Mucosa of descending colon (tissue), 3 donors: ENCODE measurements at regions not wholly inside any gene's neighbourhood (a gene's known extent, or its start where the extent isn't known, plus 50 kb on each side); places are given as distances from the start of the nearest gene placed in this dataset.

Experiments
- ATAC-seq: fragments of 200-7000 bp; cut with Tn5 transposase; one replicate; pipeline ENCODE4 v1.9.1; 2020; ENCODE audit warnings: mild to moderate bottlenecking, moderate library complexity
- DNase-seq, 3 donors: peaks; one replicate each; pipeline ENCODE4 v3.0.0-alpha.2; 2020
- H3K36me3 ChIP-seq: fragments of 200-600 bp; one replicate; pipeline ENCODE4 v1.8.0; 2021; ENCODE audit warnings: low read depth, mild to moderate bottlenecking
- H3K4me1 ChIP-seq: fragments of 200-600 bp; one replicate; pipeline ENCODE4 v1.8.0; 2021; ENCODE audit warnings: low read depth, mild to moderate bottlenecking
- H3K4me3 ChIP-seq: fragments of 200-600 bp; one replicate; pipeline ENCODE4 v1.8.0; 2021; ENCODE audit warnings: mild to moderate bottlenecking
- H3K9me3 ChIP-seq: fragments of 200-600 bp; one replicate; pipeline ENCODE4 v1.8.0; 2021; ENCODE audit warnings: mild to moderate bottlenecking
- intact Hi-C, 2 donors: fragments of 100-400 bp; cut with DNase I in 1 of 2; cut with micrococcal nuclease in 1 of 2; formaldehyde crosslinking; loops; one replicate each; pipeline versions ENCODE4 v1.11.0 to v1.11.1; 2022; cut with DNase I, micrococcal nuclease
- TF ChIP-seq, protein P1 (sequence below): fragments of 200-600 bp; IDR thresholded peaks from one replicate; pipeline ENCODE4 v1.8.0; 2022; ENCODE audit warnings: antibody characterized with exemption, mild to moderate bottlenecking
- donor health status: DM: no; HTN: no; CAD: no; lungs with moderate emphysema.
- donor health status: DM: no; HTN: no; CAD: no.
- donor health status: DM: no; HTN: yes; CAD: no.

GRCh38 chr2:30358351-30358750, 88.7 kb upstream of the LCLAT1 start:
- H3K4me3 ChIP-seq = no peak overlapping the region
- no peaks in the 10 kb centered on the region for H3K36me3 ChIP-seq
- H3K4me1 ChIP-seq = no peaks in the 10 kb centered on the region
- TF ChIP-seq, protein P1, sequence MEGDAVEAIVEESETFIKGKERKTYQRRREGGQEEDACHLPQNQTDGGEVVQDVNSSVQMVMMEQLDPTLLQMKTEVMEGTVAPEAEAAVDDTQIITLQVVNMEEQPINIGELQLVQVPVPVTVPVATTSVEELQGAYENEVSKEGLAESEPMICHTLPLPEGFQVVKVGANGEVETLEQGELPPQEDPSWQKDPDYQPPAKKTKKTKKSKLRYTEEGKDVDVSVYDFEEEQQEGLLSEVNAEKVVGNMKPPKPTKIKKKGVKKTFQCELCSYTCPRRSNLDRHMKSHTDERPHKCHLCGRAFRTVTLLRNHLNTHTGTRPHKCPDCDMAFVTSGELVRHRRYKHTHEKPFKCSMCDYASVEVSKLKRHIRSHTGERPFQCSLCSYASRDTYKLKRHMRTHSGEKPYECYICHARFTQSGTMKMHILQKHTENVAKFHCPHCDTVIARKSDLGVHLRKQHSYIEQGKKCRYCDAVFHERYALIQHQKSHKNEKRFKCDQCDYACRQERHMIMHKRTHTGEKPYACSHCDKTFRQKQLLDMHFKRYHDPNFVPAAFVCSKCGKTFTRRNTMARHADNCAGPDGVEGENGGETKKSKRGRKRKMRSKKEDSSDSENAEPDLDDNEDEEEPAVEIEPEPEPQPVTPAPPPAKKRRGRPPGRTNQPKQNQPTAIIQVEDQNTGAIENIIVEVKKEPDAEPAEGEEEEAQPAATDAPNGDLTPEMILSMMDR = no peak
- ATAC-seq = no peak
- H3K9me3 ChIP-seq = no peaks in the 10 kb centered on the region
- no peak for DNase-seq
- intact Hi-C loops = no loop called here

DNA sequence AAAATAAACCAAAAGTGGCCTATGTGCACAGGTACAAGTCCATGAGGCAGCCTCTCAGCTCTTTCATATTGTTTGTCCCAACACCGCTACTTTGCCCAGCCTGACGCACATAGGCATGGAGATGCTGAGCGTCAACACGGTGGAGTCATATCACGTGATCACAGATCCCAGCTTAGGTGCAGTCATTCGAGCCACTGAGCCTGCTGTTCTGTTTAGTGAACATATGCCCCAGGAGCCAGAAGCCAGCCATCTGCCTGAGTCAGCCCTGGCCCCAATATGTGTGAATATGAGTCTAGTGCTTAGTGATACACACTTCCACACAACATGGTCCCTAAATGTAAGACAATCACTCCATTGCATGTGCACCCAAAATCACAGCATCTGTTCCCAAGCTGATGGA, 88.2 kb upstream of the LCLAT1 start:
- no peak for DNase-seq
- Histone ChIP-seq H3K9me3 (no peaks in the 10 kb centered on the region), H3K4me1 (no peaks in the 10 kb centered on the region), H3K4me3 (no peak overlapping the region), H3K36me3 (no peaks in the 10 kb centered on the region)
- TF ChIP-seq, protein P1 = no peak
- no peak for ATAC-seq
- intact Hi-C loops = no loop called here

DNA sequence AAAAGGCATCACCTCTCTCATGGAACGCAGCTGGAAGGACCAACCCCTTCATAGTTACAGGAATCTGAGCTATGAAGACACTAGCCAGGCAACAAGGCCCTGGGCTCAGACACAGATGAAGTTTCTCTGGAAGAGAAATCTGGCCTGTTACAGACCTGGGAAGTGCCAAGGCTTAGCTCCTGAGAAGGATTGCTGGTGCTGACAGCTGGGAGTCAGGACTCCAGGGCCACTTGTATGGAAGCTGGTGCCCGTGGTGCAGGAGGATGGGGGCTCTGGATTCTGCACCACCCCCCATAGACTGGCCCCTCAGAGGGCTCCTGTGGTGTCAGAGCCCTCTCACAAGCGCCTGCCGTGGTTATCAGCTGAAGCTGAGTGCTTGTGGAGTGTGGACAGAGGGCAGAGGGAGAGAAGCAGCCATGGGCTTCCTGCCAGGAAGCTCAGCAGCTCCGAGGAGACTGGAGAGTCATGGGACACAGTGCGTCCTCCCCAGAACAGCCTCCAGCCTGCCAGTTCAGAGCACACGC, 87.3 kb upstream of the LCLAT1 start:
- Histone ChIP-seq H3K4me3 (no peak overlapping the region), H3K9me3 (no peaks in the 10 kb centered on the region), H3K36me3 (no peaks in the 10 kb centered on the region), H3K4me1 (no peaks in the 10 kb centered on the region)
- ATAC-seq (peak; percentile 41), DNase-seq (no peak)
- TF ChIP-seq, protein P1 = no peak
- intact Hi-C loops = no loop called here

DNA sequence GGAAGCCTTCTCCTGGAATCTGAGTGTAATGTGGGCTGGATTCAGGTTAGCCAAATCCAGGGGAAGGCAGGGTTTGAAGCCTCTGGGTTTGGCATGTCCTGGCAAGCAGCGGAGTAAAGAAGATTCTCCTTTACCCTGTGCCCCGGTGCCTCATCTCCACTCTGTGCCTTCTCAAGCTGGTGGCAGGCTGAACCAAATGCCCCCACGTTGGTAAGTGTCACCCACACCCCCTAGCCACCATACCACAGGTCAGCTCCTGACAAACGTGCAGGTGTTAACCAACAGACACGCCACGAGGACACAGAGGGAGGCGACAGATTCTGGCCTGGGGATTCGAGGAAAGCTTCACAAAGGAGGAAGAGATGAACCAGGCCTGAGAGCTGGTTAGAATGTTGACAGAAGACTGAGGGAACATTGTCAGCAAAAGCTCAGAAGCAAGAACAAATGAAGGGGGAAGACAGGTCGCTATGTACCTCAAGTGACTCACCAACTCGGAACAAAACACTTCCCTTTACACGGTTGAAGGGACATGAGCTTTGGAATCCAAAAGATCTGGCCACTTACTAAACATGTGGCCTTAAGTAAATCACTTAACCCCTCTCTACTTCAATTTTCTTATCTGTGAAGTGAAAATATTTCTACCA, 85.2 kb upstream of the LCLAT1 start:
- TF ChIP-seq, protein P1 = no peak
- H3K4me1 ChIP-seq = no peaks in the 10 kb centered on the region
- DNase-seq (no peak), ATAC-seq (no peak)
- intact Hi-C loops = no loop called here
- no peak overlapping the region for H3K4me3 ChIP-seq
- H3K9me3 ChIP-seq = no peaks in the 10 kb centered on the region
- H3K36me3 ChIP-seq = no peaks in the 10 kb centered on the region

GRCh38 chr2:30362468-30363081, 84.5 kb upstream of the LCLAT1 start:
- Histone ChIP-seq H3K4me1 (no peaks in the 10 kb centered on the region), H3K9me3 (no peaks in the 10 kb centered on the region), H3K4me3 (no peak overlapping the region), H3K36me3 (no peaks in the 10 kb centered on the region)
- DNase-seq (no peak), ATAC-seq (no peak)
- TF ChIP-seq, protein P1 = no peak
- intact Hi-C loops = no loop called here
